Non-pigmented ciliary epithelial cell (primary cell): ENCODE measurements at regions not wholly inside any gene's neighbourhood (a gene's known extent, or its start where the extent isn't known, plus 50 kb on each side); places are given as distances from the start of the nearest gene placed in this dataset.

Experiments used
- DNase-seq: peaks from one replicate; pipeline ENCODE4 v3.0.0-alpha.2; 2010; ENCODE audit warnings: low read depth

GRCh38 chr22:22037740-22038139 is 55.2 kb upstream of the TOP3B start:
- DNase-seq: peak; percentile 77

- no peak for DNase-seq
Observed at GRCh38 chr22:22037229-22037628, 54.6 kb upstream of the TOP3B start.

GRCh38 chr22:22036588-22036987 is 54.0 kb upstream of the TOP3B start:
- no peak for DNase-seq

- no peak for DNase-seq
Observed at GRCh38 chr22:22035771-22036314, 53.3 kb upstream of the TOP3B start.

DNA sequence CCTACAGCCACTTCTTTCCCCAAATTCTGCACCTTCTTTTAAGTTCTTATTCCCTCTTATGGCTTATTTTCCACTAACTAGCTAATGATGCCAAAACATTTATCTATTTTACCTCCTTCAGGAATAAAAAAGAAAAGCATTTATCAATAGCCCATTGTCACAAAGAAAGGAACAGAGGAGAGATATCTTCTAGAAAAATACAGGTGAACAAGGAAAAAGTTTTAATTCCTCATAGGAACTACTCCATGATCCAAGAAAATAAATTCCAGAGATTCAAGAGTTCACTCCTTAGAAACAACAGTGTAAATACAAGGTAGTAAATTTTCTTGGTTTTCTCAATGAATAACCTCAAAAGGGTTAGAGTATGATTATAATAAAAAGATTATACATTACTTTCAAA is 52.6 kb upstream of the TOP3B start:
- no peak for DNase-seq

DNA sequence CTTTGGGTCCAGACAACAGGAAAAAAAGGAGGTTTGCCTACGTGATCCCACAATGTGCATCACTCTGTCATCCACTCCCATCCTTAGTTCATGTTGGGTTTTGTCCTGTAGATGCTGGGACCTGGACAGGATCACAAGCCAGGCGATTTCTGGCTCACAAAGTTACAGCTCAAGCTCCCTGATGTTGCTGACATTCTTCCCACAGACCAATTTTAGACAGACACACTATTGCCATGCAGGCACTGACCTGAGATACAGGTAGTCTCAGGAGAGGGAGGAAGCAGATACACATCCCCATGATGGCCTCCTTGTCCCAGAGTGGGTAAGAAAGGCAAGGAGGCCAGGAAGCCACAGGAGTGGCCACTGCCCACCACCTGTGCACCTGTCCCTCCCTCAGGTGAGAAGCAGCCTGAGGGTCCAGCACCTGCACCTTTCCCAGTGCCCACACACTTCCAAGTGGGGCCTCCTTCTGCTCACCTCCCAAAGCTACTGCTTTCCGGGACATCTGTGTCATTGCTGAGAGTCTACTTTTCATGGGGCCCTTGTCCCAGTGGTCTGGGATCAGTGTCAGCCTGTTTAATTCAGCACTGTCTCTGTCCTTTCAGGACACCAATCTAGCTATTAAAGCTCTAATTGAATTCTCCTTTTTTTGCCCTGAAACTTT is 52.0 kb upstream of the TOP3B start:
- no peak for DNase-seq

GRCh38 chr22:22033803-22034468 is 51.3 kb upstream of the TOP3B start:
- DNase-seq: no peak

DNA sequence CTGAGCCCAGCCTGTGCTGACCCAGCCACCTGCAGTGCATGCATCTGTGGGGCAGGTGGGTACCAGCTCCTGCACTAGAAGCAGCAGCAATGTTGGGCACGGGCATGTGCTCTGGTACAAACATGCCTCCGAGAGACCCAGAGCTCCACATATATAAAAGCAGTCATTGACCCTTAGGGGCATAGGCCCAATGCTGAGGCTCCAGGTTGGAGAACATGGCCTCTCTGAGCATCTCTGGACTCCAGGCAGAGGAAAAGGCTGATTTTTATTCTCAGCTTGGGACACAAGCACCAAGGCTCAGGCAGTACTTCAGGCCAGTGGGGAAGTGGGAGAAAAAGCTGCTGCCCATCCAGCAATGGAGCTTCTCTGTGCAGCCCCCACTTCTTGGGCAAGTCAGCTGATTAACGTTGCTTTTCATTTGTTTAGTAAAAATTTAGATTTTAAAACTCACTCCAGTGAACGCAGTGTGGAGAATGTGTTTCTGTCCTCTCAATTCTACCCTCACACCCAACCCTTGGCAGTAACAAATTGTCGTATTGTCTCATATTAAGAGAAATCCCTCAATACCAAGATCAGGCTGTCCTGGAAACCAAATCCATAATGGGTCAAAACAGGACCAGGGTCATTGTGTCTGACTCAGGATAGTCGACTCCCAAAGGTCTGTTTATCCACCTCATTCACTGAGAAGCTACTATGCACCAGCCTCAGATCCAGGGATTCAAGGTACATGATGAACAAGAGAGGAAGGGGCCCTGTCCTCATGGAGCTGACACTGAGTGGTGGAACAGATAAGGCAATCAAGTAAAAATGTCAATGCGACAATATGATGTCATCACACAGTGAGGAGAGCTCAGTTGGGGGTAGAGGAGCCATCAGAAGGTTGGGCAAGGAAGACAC is 50.6 kb upstream of the TOP3B start:
- DNase-seq: no peak

DNA sequence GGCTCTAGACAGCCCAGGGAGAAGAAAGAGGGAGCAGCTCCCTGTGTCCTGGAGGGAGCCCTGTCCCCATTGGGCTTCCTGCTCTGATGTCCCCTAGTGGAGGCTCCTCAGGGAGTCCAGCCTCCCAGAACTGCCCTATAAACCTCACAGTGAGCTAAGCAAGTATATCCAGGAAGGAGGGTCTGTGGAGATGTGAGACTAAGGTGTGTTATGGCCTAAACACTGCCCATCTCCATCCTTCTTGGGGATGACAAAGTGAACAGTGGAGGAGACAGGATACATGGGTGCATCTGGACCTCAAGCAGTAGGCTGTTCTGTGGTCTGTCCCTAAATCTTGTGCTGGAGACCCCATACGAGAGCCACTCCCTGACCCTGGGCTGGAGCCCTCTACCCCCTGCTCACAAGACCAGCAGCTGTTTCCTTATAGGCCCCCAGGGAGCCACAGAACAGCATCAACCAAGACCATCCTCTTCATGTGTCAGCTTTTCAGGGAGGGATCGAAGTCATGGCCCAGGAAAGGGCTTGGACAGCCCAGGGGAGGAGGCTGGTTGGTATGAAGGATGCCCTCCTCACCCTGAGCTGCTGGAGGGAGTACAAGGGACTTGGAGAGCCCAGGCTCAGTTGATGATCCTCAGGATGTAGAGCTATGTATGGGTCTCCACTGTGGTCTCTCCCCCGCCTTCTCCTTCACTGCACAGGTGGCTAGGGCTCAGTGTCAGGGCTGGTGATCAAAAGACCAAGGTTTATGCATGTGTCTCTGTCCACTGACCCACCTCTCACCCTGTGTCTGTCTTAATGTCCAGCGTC is 49.7 kb upstream of the TOP3B start:
- DNase-seq: no peak
